ENCODE measurements at regions not wholly inside any gene's neighbourhood (a gene's known extent, or its start where the extent isn't known, plus 50 kb on each side); places are given as distances from the start of the nearest gene placed in this dataset.

- intact Hi-C loops (cut with micrococcal nuclease; ENCODE audit: unreplicated experiment) = no loop called here
- RAD21 ChIA-PET (ENCODE audit: unreplicated experiment) = interaction anchor here (1.0 kb wide), 1 partner anchor 16 kb away, joined by 3 read pairs; no protein-coding TSS in a partner anchor
- Histone ChIP-seq H3K36me3 (ENCODE audit: control insufficient read depth in 2 of 2, insufficient read depth in 2 of 2, low read length in 1 of 2) (no peaks in the 10 kb centered on the region), H3K9me3 (replicated peaks; ENCODE audit: control insufficient read depth, insufficient read depth, low read length) (no peaks in the 10 kb centered on the region), H2AFZ (ENCODE audit: control insufficient read depth, low read depth, low read length) (no peak overlapping the region), H3K4me2 (ENCODE audit: control insufficient read depth, insufficient read depth) (no peak overlapping the region), H3K4me1 (ENCODE audit: control insufficient read depth, insufficient read depth, low read length) (no peaks in the 10 kb centered on the region), H3K79me2 (ENCODE audit: control insufficient read depth, insufficient read depth, low read length) (no peaks in the 10 kb centered on the region), H3K27me3 (replicated peaks in 1 of 2; ENCODE audit: control insufficient read depth in 2 of 2, insufficient read depth in 2 of 2, low read length in 1 of 2) (no peaks in the 10 kb centered on the region; a peak in 2 of 4 replicates), H3K27ac (ENCODE audit: control insufficient read depth, insufficient read depth) (no peak overlapping the region), H4K20me1 (ENCODE audit: control insufficient read depth, insufficient read depth) (no peaks in the 10 kb centered on the region), H3K4me3 (no peak overlapping the region), H3K9ac (ENCODE audit: control insufficient read depth, insufficient read depth, low read length) (no peak overlapping the region)
- in situ Hi-C loops (cut with MboI) = no loop called here
- FAIRE-seq = no peak
- no peak for DNase-seq (ENCODE audit: low read depth, low spot score)
- BruUV-seq (replicated peaks) = no TSS peak
- POLR2A ChIA-PET = no interaction called here
- WGBS (ENCODE audit: insufficient coverage, insufficient replicate concordance, low lambda C conversion rate, missing lambda C conversion rate) = 2% methylated on average over 2 of the region's 2 CpGs
- SMC1A ChIA-PET (ENCODE audit: uncharacterized antibody, unreplicated experiment) = interaction anchor here (0.6 kb wide), 1 partner anchor 132 kb away, joined by 4 read pairs; no protein-coding TSS in a partner anchor
- CTCF ChIA-PET = interaction anchor here (0.8 kb wide), 1 partner anchor 15 kb away, joined by 3 read pairs; no protein-coding TSS in a partner anchor
- TF ChIP-seq KAT2A (conservative IDR thresholded peaks at IDR 0.05; ENCODE audit: control insufficient read depth, low read depth, low read length) = no peak
- no peak for TF ChIP-seq SREBF1 (IDR thresholded peaks at IDR 0.05; ENCODE audit: low read length)
- TF ChIP-seq NFYA (IDR thresholded peaks at IDR 0.05; ENCODE audit: borderline replicate concordance, low read depth, low read length) = no peak
- no peak for TF ChIP-seq RAD51 (IDR thresholded peaks at IDR 0.05)
- TF ChIP-seq TARDBP (IDR thresholded peaks at IDR 0.05; ENCODE audit: borderline replicate concordance) = no peak
- no peak for TF ChIP-seq IRF4 (IDR thresholded peaks at IDR 0.05; ENCODE audit: low read depth, low read length)
- no peak for TF ChIP-seq SRF (IDR thresholded peaks at IDR 0.05; ENCODE audit: low read depth in 2 of 2, low read length in 2 of 2)
- TF ChIP-seq RUNX3 (IDR thresholded peaks at IDR 0.05; ENCODE audit: low read length) = no peak
- TF ChIP-seq KLF5 (IDR thresholded peaks at IDR 0.05; ENCODE audit: partially characterized antibody) = no peak
- no peak for TF ChIP-seq SKIL (IDR thresholded peaks at IDR 0.05; ENCODE audit: low read depth, poor library complexity, severe bottlenecking)
- no peak for TF ChIP-seq ZBTB33 (IDR thresholded peaks at IDR 0.05)
- no peak for TF ChIP-seq NFYB (IDR thresholded peaks at IDR 0.05; ENCODE audit: insufficient read depth, low read depth, low read length)
- no peak for TF ChIP-seq CBFB (IDR thresholded peaks at IDR 0.05; ENCODE audit: low read depth)
- no peak for ATAC-seq
Measured at GRCh38 chr2:133828913-133829312, 260.6 kb upstream of the NCKAP5 start.

Measured in GM12878 (cell line).